HFF-Myc (cell line): ENCODE measurements at regions not wholly inside any gene's neighbourhood (a gene's known extent, or its start where the extent isn't known, plus 50 kb on each side); places are given as distances from the start of the nearest gene placed in this dataset.

Experiments used
- DNase-seq: peaks from one replicate; pipeline ENCODE4 v3.0.0-alpha.2; 2011; ENCODE audit warnings: low read depth; ENCODE audit errors: extremely low read depth
- H3K4me3 ChIP-seq: replicated peaks from 2 replicates; pipeline ENCODE4 v1.5.1; 2011; ENCODE audit warnings: low read depth, mild to moderate bottlenecking, control low read depth, low read length
- TF ChIP-seq, protein P1 (sequence below): IDR thresholded peaks from 2 replicates; pipeline ENCODE4 v1.5.1; 2012; ENCODE audit warnings: mild to moderate bottlenecking, low read depth, low read length, control low read depth; ENCODE audit errors: missing control alignments

GRCh38 chr21:26293141-26293946 is 122.8 kb upstream of the APP start:
- no peak for DNase-seq
- H3K4me3 ChIP-seq, result no peak overlapping the region
- TF ChIP-seq, protein P1, sequence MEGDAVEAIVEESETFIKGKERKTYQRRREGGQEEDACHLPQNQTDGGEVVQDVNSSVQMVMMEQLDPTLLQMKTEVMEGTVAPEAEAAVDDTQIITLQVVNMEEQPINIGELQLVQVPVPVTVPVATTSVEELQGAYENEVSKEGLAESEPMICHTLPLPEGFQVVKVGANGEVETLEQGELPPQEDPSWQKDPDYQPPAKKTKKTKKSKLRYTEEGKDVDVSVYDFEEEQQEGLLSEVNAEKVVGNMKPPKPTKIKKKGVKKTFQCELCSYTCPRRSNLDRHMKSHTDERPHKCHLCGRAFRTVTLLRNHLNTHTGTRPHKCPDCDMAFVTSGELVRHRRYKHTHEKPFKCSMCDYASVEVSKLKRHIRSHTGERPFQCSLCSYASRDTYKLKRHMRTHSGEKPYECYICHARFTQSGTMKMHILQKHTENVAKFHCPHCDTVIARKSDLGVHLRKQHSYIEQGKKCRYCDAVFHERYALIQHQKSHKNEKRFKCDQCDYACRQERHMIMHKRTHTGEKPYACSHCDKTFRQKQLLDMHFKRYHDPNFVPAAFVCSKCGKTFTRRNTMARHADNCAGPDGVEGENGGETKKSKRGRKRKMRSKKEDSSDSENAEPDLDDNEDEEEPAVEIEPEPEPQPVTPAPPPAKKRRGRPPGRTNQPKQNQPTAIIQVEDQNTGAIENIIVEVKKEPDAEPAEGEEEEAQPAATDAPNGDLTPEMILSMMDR, result no peak

DNA sequence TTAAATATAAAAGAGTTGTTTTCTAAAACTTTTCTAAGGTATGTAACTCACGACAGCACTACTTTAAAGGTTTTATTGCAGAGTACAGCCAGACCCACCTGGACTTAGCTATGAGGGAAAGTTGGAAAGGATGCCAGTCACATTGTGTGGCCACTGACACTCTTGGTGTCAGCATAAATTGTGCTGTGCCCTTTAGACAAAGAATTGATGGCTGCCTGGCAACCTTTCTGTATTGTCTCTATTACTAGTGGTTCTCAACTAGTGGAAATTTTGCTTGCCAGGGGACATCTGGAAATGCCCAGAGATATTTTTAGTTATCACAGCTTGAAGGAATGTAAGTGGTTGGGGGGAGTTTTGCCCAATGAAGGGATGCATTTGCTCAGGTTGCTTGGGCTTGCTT is 117.5 kb upstream of the APP start:
- TF ChIP-seq, protein P1, result no peak
- H3K4me3 ChIP-seq, result no peak overlapping the region
- no peak for DNase-seq

GRCh38 chr21:26284531-26284930 is 114.0 kb upstream of the APP start:
- TF ChIP-seq, protein P1, result no peak
- no peak for DNase-seq

GRCh38 chr21:26282058-26282457 is 111.5 kb upstream of the APP start:
- H3K4me3 ChIP-seq, result no peak overlapping the region
- TF ChIP-seq, protein P1, result no peak
- DNase-seq, result no peak

More at GRCh38 chr21:26284531-26284930, 114.0 kb upstream of the APP start:
- H3K4me3 ChIP-seq, result no peak overlapping the region

GRCh38 chr21:26281506-26281905 is 110.9 kb upstream of the APP start:
- no peak for DNase-seq
- TF ChIP-seq, protein P1, result no peak
- no peak overlapping the region for H3K4me3 ChIP-seq

DNA sequence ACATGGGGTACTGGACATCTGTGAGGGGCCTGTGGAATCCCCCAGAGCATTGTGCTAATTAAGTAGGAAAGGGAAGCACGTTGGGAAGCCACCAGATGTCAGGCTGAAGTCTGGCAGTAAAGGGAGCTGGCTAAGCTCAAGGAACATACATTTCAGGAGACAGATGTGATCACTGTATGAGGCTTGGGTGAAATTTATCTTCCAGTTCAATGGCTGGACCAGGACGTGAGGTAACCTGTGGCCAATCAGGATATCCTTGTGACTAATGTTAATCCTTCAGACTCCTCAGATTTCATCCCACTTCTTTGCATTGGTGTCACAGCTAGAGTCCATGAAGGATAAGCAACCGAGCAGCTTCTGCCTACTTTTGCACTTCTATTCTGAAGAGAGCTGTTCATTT is 110.2 kb upstream of the APP start:
- peak; percentile 9 for DNase-seq
- TF ChIP-seq, protein P1, result no peak
- no peak overlapping the region for H3K4me3 ChIP-seq
